Stimulated activated naive CD4-positive, alpha-beta T cell treated with Interleukin-2 at 50 U/mL for 16 hours (primary cell): ENCODE measurements at regions not wholly inside any gene's neighbourhood (a gene's known extent, or its start where the extent isn't known, plus 50 kb on each side); places are given as distances from the start of the nearest gene placed in this dataset.

ENCODE experiments used
- DNase-seq: peaks from one replicate; lab custom pipeline; 2025; lab: John Stamatoyannopoulos, UW

DNA sequence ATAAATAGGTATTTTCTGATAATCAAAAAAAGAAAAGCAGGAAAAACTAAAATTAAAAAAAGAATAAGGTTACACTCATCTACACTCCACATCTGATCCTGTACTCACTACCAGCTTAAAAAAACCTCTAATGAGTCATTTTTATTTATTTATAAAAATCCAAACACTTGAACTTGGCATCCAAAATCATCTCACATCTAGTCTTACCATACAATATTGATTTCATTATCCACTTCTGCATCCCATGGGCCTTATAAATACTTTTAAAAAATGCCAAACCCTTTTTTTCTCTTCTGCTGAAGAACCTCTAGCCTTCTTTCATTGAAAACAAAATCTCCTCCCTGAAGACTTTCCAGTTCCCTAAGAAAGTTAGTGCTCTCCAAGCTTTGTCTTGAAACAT is 109.7 kb downstream of the TMTC3 start:
- no peak for DNase-seq

DNA sequence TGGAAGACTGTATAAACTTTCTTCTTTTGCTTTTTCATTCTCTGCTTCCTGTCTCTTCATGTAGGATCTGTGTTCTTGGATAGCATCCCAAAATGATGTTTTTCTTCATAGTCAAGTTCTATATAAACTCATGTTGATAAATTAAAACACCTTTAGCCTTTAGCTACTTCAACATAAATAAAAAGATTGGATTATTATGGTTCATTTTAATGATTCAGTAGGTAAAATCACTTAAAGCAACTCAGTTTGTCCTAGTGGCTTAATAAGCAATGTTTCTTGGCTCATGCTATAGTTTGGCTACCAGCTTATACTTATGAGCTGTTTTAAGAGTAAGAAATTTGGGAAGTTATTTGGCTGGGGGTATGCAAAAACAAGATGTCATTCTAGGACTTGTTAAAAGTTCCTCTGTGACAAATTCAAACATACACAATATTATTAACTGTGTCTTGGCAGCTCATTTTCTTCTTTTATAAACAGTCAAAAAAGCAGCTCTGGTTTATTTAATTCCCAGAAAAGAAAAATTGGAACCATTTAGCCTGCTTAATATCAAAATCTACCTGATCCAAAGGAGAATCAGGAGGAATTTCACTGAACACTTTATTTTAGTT is 111.4 kb downstream of the TMTC3 start:
- no peak for DNase-seq

DNA sequence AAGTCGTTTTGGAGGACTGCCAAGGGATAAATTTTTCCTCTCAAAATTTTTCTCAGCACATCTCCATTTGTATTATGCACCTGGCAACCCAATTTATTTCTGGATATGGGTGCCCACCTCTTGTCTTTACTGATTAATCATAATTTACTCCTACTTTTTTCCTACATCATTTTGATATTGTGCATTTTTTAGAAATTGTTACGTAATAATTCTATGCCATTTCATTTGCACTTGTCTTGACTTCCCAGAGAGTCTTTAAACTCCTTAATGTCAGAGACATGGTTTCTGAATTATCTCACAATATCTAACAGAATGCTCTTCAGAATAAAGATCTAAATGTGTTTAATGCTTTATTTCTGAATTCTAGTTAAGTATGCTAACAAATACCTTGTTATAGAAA is 113.1 kb downstream of the TMTC3 start:
- no peak for DNase-seq

DNA sequence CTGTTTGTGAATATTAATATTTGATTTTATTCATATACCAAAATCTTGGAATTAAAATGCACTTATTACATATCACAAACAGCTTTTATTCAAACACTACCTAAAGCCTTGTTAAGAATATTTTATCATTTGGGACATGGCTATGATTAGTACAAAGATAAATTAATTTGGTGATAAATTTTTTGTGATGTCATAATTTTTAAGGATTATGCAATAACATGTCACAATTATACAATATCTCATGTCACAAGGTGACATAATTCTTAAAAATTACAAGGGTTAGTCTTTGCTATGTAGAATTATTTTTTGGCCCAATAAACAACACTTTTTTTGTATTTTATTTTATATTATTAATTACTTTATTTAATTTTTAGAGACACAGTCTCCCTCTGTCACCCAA is 113.7 kb downstream of the TMTC3 start:
- DNase-seq: no peak

DNA sequence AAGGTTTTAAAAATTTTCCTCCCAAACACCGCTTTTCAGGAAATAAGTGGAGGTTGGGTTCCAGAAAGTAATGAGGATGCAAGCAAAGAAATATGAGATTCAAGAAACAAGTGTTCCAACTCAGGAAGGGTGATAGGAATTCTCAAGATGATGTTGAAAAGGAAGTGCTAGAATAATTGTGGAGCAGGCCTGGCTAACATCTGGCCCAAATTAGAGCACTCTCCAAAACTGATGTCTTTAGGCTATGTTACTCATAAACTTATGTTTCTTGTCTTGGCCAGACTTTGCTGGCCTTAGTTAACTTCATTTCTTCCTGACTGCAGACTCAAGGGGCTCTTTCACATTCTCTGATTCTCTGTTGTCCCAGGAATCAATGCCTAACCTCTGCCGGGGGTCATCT is 116.3 kb downstream of the TMTC3 start:
- no peak for DNase-seq

DNA sequence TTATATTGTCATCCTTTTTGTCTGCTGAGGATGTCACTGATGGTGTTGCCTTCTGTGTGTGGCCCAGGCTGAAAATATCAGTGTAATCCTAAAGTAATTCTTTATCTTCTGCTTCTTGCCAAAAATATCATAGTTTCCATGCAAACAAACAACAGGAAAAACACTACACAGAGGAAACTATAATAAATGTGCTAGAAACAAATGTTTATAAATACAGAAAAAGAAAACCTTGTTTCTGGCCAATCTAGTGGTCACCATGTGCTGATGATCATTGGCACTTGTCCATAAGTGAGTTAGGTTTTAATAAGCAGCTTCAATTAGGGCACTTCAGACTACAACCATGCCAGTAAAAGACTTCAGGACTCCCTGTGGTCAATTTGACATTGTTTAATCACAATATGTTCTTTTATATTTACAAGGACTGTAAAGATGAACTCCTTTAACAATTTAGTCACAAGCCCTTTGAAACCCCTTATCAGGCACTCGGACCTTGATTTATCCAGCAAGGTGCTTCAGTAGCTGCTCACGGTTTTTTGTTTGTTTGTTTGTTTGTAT is 124.8 kb downstream of the TMTC3 start:
- DNase-seq: no peak

DNA sequence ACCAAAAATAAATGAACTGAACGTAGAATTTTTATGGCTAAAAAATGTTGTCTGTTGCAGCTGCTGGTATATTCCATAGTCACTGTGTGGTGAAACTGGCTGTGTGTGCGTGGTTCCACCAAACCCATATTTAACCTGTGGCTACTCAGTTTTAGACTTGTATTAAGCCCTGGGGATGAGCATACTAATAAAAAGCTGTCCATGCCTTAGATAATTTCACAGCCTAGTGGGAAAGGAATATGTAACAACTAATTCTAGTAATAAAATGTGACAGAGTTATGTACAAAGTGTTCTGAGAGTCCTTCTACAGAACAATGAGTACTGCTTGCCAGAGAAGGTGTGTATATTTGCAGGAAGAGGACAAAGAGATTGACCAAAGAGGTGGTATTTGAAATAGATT is 125.5 kb downstream of the TMTC3 start:
- no peak for DNase-seq

DNA sequence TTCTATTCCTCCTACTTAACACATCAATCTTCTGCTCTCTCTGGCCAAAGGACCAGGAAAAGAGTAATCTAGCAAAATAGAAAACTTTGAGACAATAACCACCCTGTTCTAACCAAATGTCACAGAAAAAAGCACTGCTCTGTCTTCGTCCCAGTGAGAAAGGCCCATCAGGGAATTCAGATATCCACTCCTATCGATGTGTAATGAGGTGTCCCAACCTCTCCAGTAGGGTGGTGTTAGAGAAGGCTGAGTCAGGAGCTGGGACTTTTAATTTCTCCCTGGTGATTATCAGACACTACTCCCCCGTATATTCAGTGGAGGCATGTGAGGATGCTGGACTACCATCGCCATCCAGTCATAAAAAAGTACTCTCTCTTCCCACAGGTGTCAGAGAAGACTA is 130.3 kb downstream of the TMTC3 start:
- DNase-seq: no peak

DNA sequence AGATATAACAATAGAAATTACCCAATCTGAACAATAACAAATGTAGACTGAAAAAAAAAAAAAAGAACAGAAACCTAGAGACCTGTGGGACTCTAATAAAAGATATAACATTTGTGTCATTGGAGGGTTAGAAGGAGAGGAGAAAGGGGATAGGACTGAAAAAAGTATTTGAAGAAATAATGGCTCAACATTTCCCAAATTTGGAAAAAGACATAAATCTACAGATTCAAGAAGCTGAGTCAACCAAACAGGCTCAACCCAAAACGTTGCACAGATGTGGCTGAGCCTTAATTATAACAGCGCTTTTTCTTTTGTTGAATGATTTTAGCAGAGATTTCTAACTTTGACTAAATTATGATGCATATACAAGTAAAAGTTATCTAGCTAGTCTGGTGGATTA is 131.3 kb downstream of the TMTC3 start:
- no peak for DNase-seq

DNA sequence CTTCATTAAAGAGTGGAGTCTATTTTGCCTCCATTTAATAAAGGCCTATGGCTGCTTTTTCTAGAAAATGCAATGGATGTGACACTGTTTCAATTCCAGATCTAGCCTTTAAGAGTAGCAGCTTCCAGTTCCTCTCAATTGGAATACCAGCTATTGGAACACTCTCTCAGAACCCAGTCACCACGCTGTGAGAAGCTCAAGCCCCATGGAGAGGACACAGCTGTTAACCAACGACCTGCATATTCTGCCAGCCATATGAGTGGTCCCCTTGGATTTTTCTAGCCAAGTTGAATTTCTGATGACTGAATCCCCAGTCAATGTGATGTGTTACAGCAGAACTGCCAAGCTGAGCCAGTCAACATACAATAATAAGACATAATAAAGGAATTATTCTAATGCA is 131.8 kb downstream of the TMTC3 start:
- DNase-seq: no peak

DNA sequence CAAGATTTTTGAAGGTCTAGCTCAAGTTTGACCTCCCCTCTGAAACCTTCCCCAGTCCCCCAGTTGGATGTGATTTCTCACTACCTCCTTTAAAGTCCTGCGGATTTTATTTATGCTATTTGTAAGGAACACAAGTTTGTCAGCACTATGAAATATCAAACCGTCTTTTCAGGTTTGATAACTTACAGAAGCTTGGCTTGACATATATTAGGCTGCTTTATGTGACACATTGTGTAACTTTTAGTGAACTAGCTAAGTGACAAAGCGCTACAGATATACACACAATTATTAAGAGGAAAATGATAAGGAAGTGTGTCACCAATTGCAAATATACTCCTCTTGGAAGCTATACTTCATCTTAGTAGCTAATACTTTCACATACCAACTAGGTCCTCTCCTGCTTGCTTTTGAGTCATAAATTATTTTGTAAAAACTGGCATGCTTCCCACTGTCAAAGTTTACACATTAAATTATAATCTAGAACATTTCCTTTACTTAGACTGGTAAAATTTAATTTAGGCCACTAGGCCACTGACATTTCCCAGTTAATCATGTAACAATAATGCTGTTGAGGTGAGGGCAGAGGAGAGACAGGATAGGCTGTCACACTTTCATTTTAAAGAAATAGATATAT is 149.5 kb downstream of the TMTC3 start:
- no peak for DNase-seq

DNA sequence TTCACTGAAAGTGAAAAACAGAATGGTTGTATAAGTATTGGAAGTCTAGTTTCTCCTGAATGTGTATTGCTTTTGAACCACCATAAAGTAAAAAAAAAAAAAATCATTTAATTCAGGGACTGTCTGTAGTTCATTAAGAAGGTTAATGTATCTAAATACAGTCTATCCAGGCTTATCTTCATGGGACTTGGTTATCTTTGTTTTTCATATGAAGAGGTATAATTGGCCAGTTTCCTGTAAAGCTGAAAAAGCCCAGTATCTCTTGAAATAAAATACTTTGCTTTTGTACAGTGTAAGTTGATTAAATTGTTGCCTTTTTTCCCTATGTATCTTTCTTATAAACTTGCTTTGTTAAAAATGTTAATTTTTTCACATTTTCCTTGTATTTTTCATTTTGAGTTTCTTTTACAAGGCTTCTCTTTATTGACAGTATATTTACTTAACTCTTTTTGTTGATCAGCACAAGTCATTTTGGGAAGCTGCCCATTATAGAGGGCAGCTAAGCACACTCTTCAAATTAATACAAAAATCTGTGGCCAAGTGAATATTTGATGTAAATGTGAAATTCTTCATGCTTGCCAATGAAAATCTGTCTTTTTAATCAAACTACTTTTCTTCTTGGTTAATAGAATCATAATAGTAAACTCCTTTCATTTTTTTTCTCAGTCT is 156.0 kb downstream of the TMTC3 start:
- no peak for DNase-seq

DNA sequence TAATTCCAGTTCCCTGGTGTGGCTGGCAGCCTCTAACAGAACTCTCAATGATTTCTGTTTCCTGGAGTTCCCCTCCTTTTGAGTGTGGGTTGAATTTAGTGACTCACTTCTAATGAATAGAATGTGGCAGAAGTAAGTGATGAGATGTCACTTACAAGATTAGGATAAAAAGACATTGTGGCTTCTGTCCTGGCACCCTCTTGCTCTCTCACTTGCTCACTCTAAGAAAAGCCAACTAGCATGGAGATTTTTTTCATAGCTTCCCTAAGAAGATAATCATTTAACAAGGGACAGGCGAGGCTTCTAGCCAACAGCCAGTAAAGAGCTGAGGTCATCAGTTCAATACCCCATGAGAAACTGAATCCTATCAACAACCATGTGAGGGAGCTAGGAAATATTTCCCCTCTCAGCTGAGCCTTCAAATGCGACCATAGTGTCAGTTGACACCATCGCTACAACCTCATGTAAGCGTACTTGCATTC is 156.7 kb downstream of the TMTC3 start:
- DNase-seq: no peak

DNA sequence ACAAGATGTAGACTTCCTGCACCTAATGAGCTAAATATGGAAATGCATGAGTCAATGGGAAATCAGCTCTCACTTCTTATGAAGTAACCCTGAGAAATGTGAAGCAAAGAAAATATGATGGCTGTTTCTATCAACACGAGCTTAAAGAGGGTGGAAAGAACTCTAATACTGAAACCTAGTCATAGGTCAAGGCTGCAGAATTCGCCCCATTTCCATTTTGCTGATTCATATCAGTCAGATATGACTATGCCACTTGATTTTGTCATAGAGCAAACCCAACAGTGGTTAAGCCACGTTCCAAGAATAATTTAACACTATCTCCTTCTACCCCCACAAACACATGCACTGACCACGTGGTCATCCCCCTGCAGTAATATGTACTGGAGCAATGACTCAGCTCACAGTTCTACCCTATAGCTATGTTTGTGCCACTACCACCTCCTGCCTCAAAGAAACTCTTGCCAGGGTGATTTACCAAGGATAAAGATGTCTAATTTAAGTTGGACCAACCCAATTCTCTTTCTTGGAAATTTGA is 157.5 kb downstream of the TMTC3 start:
- DNase-seq: peak; percentile 40

DNA sequence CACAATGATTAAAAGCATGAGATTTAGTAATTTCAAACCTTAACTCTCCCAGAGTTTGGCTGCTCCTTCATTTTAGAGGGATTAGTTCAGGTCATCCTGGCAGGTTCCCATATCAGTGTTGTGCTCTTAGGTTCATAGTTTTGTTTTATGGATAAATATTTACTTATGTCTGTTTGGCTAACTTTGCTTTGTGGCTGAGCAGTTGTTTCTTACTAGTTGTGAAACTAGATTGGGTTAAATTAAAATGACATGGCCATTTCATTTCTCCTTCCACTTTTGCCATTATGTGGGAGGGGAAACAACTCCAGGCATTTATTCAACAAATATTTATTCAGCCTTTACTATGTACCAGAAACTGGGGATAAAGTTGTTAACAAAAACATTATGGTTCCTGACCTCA is 158.8 kb downstream of the TMTC3 start:
- no peak for DNase-seq

DNA sequence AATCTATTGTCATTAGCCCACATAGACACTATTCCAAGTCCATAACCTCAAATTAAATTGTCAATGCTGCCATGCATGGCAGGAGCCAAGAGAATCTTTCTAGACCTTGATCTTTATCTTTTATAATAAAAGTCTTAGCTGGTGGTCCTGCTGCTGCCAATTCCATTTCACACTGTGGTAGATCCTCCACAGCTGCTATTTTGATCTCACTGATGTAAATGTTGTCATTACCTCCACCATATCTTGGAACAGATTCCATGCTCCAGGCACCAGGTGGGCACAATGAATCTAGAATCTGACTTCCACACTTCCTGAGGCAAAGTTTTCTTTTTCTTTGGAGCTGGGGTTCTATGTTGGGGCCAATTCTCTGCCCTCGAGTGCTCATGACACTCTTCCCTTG is 161.2 kb downstream of the TMTC3 start:
- DNase-seq: no peak

DNA sequence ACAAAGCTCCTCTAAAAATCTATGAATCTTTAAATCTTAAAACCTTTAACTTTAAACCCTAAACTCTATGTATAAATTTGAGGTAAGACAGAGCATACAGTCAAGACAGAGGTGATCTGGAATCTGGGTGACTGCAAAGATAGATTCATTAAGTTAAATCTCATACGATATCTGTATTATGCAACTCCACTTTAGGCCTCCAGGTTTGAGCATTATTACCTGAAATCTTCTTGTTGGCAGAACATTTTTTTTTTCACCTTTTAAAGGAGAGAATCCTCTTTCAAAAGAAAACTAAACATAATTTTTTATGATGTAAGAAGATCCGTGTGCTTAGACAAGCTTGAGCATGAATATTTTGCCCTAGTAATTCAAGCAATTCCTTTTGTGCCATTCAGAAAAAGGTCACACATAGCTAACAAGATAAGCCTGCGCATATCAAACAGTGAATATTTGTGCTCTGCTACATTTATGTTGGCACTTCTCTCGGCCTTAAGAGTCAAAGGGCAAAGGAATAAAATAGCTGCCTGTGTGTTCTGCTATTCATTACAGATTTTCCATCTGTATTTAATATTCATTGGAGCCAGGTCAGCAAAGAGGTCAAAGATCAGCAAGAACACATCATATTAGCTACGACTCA is 163.3 kb downstream of the TMTC3 start:
- no peak for DNase-seq

DNA sequence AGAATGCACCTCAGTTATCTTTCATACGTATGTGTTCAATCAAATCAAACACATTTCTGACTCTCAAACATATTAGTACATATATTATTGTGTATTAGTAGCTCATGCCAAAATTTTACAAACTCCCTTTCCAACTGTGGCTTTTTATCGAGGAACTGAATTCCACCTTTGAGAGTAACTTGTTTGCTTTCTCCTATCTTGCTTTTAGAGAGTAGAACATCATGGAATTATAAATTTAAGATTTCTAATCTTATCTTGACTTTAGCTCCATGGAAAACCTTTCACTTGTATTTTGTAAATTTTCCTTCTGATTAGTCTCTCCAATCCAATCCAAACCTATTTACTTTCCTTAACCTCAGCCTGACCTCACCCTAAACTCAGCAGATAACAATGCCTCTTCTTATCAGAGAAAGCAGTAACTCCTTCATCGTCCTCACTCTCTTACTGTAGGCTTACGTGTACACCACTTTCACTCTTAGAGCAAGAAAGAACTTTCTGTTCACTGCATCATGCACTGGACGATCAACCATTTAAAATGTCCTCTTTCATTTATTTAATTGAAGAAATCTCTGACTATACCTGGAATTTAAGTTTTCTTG is 164.5 kb downstream of the TMTC3 start:
- DNase-seq: no peak

DNA sequence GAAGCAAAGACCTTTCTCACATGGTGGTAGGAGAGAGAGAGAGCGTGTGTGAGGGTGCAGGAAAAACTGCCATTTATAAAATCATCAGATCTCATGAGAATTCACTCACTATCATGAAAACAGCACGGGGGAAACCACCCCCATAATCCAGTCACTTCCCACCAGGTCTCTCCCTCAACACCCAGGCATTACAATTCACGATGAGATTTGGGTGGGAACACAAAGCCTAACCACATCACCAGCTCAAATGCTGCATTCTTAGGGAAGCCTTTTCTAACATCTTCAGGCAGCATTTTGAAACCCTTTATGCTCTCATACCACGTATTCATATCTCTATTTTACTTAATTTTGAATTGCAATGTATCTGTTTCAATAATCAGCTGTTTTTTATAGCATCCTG is 165.9 kb downstream of the TMTC3 start:
- DNase-seq: no peak

DNA sequence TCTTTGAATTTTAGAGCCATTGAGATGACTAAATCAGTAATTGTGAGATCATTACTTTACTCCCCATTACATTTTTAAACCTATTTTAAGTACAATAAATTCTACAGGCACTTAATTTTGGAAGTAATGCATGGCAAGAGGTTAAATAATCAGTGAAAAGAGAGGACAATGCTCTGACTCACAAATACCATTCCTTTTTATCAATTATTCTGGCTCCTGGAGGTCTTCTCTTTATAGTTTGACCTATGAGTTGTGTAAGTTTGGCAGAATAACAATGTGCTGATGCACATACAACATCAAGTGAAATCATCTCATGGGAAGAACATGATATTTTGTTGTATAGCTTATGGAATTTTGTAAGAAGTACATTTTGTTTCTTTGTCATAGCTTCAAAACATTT is 166.7 kb downstream of the TMTC3 start:
- DNase-seq: no peak

DNA sequence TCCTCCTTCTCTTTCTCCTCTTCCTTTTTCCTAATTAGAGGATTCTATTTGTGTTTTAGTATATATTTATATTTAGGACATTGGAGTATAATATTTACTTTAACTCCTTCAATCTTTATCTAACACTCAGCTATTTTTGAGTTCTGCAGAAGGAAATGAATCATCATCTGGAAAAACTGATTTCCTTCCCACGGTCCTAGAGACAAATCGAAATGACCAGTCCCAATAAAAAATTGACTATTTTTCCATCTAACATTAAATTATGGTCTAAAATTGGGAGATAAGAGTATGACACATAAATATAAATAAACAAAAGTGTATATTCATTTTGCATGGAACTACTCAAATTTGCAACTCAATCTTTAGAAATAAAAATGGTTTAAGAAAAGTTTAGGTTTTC is 167.4 kb downstream of the TMTC3 start:
- DNase-seq: no peak

DNA sequence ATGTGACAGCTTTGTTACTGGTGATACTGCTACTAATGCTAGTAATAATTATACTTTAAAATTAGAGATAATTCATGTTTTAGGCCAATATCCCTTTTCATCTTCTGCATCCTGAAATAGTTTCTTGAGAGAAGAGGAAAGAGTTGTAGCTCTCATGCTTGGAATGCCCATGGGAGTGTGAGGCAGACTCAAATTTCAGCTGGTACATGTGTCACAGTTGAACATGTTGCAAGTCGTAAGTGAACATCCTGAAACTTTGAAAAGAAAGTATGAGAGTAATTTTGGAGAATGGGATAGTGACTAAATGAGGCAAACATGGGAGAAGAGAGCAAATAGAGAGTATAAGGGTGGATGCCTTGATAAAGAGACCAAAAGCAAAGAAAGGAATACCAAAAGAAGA is 168.0 kb downstream of the TMTC3 start:
- DNase-seq: no peak
